GM21737 (cell line): ENCODE measurements at regions not wholly inside any gene's neighbourhood (a gene's known extent, or its start where the extent isn't known, plus 50 kb on each side); places are given as distances from the start of the nearest gene placed in this dataset.

Source experiments
- ATAC-seq: cut with Tn5 transposase; IDR thresholded peaks from one replicate; pipeline ENCODE4 v1.9.1; 2021; ENCODE audit warnings: mild to moderate bottlenecking, moderate library complexity; ENCODE audit not compliant: unreplicated experiment

DNA sequence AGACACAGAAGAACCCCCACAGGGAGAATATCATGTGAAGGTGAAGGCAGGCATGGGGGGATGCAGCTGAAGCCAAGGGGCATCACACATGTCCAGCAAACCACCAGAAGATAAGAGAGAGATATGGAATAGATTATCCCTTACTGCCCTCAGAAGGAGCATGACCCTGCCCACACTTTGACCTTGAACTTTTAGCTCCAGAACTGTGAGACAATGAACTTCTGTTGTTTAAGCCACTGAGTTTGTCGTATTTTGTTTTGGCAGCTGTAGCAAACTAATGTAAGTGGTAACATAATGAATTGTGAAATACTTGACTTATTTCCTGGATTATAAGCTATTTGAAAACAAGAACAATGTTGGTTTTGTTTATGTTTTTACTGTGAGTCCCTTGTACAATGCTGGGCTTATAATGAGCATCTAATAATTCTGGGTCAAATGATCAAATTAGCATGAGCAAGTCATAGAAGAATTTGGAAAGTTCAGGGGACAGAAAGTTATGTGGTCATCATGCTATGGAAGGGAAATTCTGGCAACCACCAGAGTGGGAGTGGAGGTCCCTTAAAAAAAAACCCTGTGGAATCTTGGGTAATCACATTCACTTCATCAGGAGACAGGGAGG lies 541.0 kb upstream of the KLHL29 start:
- ATAC-seq: no peak

DNA sequence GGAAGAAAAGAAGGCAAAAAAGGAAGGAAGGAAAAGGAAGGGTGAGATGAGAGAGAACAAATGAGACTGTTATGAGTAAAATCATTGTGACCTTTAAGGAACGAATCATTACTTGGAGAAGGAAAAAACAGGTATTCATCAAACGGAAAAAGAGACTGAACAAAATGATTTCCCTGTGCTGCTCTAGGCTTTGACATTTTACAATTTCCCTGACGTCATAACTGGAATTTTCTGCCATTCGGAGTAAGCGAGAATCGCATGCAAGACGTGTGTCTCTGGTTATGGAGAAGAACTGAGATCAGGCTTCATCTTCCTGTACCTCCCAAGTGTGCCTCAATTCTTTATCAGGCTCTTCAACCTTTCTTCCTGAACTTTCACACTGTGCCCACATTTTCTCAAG lies 534.7 kb upstream of the KLHL29 start:
- ATAC-seq: no peak

DNA sequence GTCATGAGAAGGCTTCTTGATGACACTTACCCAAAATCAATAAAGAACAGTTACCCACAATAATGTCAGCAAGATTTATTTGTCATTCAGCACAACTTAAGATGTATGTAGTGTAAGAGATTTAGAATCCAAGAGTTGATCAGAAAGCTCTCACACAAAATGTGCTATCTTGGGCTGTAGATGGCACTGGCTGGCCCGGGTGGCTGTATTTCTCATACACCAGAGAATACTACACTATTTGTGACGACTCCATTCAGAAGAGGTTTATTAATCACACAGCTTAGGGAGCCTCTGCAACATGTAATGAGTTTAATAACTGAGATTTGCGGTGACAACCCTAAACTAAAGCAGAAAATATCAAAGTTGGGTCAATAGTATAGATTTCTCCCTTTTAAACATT lies 530.4 kb upstream of the KLHL29 start:
- no peak for ATAC-seq

DNA sequence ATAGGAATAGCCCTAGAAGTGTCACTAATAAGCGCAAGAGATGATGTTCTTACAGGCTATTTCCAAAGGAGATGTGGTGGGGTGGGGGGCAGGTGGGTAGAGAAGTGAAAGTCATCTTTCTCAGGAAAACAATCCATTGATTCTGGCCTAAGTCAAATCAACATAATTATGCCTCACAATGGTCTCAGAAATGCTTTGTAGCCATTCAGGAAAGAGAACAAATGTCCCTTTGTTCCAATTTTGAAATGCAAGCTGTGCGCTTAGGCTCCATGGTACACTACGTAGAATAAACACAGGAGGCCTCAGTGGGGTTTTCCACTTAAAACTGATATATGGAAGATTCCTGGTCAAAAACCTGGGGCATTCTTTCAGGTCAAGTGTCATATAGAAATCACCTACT lies 529.9 kb upstream of the KLHL29 start:
- ATAC-seq: no peak

DNA sequence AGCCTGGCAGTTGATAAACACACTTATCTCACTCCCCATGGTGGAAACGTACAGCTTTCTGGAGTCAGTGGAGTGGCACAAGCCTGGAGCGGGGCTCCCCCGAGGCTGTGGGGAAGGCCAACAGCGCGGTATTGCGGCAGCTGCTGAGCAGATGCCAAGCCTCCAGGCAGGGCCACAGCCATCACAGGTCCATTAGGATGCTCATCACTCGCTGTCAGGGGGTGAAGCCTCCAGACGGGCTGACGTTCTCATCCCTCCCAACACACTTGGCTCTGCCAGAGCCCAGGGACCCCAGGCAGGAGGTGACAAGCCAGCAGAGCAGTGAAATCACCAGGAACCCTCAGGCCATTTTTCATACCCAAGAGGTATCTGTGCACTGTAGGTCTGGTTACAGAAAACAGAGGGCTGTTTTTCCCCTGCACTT lies 529.2 kb upstream of the KLHL29 start:
- no peak for ATAC-seq

DNA sequence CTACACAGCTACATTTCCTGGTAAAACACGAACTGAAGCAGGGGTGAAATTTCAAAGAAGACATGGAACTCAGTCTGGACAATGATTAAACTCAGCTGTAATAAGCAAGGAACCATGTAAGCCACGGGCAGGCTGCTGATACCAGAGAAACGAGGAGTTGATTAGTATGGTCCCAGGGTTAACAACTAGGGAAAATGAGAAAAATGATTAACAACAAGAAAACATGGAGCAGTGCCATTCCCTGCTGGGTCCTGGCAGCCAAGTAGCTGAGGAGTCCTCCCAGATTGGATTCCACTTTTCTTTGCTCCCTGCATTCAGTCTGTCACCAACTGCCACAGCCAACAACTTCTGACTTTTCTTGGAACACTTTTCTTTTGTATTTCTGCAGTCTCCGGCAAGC lies 517.0 kb upstream of the KLHL29 start:
- ATAC-seq: no peak

DNA sequence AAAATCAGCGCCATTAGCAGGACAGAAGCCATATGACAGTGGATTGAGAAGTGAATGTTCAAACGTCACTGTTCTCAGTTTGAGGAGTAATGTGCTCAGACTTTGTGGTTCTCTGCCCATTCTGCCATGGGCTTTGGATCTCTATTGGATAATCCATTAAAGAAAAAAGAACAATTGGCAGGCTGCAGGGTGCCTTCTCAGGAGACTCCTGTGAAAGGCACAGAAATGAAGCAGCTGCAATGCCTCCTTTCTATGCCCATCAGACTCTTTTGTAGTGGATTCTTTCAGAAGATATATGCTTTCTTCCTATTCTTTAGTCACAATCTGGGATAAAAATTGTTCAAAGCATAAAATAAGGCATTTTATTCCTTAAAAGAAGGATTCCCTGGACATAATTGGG lies 506.9 kb upstream of the KLHL29 start:
- ATAC-seq: no peak

DNA sequence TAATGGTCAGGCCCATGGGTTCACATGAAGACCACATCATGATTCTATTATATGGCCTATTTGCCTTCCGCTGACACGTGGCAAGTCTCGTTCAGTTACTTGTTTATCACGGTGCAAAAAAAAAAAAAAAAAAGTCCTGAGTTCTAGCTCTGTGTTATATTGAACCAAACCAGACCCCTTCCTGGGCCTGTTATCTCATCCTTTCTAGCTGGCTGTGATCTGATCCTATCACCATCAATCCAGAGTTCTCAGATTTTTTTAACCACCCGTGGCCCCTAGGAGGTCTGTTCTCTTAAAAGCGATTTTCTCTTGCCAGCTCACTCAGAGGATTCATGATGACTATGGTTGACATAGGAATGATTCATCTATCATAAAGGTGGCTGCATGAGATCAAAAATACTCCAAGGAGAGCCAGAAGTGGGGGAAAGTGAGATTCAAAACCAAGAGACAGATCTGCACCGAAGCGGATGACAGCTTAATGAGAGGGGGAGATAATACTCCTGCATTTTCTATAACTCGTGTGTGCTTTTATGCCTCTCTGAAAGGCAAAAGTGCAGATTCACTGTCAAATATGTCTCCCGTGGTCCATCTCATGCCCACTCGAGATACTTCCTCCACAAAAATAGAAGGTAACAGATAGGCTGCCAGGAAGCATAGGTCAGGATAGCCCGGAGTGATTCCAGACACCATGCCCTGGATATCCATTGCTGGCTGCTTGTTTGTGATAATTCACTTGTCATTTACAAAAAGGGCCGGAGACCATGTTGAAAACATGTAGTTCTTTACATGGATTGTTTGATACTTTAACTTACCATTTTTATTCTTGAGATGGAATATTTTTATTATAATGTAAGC lies 505.7 kb upstream of the KLHL29 start:
- ATAC-seq: no peak

DNA sequence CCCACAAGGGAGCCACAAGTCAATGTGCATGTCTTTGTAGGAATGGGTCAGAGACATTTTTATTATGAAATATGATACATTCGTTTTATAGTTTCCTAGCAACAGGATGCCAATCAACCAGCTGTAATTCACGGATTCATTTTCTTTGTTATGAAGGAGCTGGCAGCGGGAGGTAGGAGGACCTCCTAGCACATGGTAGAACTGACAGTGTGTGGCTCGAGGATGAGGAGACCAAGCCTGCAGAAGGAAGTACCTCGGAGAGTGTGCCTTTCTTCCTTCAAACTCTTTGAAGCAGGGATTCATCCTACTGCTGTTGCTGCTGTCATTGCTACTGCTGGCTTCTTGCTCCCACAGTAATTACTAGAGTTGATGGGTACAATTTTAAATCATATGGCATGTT lies 504.8 kb upstream of the KLHL29 start:
- ATAC-seq: no peak

DNA sequence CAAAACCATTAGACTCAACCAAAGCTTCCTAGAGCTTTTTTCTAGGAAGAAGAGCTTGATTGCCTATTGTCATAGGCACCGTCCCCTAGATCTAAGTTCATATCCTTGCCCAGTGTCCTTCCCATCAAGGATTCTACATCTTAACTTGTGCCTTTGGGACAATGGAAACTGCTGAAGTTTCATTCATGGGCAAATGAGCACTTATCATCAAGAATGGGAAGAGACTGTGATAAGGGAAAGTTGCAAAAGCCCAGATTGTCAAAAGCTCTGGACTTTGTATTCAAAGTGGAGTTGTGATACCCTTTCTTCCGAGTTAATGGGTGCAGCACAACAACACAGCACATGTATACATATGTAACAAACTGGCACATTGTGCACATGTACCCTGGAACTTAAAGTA lies 503.0 kb upstream of the KLHL29 start:
- ATAC-seq: no peak

DNA sequence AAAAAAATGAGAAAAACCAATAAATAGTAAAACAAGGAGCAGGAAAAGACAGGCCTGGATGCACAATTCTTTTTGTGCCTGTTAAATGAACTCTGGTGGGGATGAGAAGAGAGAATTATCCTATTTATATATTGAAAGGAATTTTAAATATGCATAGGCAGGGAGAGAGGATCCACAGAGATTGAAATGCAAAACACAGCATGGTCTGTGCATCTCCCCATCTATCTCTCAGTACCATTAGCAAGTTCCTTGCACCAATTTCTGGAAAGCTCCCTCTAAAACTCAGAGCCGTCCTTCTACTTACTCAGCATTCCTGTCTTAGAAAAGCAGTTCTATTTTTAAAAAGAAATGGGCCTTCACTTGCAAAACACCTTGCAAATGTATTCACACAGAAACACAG lies 502.3 kb upstream of the KLHL29 start:
- ATAC-seq: no peak

DNA sequence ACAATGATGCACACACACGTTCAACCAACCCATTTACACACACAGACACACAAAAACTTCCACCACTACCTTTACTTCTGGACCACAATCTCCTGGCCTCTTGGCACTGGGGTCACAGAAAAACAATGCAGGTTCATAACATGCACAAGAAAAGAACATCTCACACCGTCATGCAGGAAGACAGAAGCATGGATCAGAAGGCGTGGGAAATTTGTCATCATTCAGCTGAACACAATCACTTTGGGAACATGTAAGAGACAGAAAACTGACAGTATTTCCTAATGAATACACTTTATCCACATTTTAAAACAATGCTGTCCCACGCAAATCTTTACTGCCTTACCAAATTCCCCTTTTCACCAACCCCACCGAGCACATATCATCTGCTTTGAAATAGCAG lies 501.9 kb upstream of the KLHL29 start:
- no peak for ATAC-seq

DNA sequence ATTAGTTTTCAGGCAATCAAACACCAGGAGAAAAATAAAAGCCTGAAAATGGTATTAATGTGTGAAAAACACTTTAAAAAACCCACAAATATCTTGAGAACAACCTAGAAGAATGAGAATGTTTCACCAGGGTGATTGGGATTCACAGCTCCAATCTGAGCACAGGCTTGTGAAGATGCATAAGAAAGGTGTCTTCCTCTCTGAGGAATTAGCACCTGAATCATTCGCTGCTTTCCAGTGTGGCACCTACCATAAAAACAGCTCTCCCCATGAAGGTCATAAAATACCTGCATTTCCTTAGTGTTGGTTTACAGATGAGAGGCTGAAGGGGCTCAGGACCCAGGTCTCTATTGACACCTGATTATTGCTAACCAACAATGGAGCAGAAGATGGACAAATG lies 499.7 kb upstream of the KLHL29 start:
- no peak for ATAC-seq

DNA sequence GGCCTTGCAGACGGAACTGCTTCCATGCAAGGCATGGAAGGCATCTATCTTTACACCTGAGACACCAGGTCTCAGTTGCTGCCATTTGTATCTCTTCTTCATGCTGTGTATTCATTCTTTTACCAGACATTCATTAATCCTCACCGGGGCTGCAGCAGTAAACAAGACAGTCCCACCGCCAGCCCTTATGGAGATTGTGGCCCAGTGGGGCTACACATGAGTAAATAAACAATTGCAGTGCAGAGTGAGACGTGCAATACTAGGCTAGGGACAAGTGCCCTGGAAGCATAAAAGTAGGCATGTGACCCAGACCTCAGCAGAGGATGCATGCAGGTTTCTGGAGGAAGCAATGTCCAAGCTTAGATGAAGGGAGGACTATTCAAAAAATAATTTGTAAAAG lies 497.6 kb upstream of the KLHL29 start:
- no peak for ATAC-seq

DNA sequence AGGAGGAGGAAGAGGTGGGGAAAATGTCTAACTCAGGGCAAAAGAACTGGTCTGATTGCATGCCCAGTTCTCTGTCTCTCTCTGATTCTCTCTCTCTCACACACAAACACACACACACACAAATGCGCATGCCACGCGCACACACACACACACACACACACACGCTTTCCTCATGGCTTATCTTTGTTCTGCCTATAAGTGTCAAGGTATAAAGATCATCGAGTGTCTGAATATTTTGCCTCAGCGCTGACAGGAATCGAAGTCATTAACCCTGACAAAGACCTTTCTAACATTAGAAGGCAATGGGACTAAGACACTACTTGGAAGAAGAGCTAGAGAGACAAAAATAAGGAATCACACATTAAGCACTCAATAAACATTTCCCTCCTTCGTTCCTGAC lies 497.1 kb upstream of the KLHL29 start:
- no peak for ATAC-seq

DNA sequence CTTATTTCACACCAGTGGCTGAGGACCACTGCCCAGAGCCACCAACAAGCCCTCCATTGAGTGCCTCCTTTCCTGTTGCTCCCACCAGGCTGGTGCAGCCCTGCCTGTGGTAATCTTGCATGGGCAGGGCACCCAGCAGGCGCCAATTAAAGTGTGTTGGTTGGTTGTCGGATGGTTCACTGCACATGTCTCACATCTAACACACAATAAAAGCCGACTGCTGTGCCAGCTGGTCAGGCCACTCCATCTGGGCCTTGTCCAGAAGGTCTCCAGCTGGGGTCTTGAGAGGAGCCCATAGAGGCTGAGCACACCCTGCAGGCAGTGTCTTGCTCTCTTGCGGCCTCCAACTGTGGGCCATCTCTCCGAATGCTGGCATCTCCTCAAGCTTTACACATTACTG lies 494.8 kb upstream of the KLHL29 start:
- ATAC-seq: no peak

DNA sequence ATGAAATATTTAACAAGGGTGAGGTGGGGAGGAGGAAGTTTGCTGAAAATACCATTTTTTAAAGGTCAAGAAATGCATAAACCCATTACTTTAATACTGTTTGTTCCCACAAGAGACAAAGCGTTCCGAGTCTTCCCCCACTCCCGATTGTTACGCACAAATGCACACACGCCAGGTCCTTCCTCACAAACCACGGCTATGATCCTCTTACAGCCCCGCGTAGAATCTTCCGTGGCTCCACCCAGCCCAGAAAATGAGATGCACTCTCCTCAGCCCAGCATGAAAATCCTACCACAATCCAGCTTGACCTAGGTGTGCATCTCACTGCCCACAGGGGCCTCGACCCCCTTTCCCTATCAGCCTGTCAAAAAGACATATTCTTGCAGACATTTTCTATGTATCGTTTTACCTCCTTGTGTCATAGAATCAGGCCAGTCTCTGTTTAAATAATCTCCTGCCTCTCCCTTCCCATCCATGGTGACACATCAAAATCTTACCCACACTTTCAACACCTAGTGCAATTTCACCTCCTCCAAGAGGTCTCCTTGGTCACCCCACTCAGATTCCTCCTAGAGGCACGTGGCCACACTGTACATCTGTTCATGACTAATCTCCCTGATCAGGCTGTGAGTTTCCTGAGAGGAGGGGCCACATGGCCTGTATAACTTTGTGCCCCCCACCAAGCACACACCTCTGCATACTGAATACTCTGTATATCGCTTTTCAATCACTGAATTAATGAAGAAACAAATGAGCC lies 491.0 kb upstream of the KLHL29 start:
- no peak for ATAC-seq

DNA sequence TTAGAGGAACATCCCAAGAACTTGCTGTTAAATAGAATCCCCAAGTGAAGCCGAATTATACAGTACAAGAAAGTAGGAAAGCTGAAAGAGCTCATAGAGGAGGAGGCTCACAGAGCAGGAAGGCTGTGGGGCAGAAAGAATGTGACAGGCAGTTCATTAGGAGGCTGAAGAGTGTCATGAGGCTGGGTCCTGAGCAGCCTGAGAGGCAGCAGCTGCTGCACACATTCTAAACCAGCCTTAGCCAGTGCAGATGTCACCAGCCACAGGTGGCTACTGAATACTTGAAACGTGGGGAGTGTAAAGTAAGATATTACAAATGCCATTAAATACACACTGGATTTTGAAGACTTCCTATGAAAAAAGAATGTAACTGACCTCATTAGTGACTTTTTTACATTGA lies 490.2 kb upstream of the KLHL29 start:
- ATAC-seq: no peak

DNA sequence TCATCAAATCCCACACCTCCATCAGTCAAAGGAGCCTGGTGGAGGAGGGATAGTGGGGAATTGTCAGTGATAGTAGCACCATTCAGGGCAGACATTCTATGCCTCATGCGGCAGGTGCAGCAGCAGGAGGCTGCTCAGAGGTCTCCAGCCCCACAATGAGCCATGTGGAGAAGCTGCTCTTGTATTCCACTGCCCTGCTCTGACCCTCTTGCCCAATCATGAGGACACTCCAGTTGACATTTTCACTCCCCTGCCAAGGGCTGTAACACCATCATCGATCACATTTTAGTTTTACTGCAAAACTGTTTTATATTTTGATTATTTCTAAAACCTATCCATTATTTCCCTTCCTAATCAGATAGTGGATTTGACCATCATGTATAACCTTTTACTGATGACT lies 487.6 kb upstream of the KLHL29 start:
- ATAC-seq: no peak

DNA sequence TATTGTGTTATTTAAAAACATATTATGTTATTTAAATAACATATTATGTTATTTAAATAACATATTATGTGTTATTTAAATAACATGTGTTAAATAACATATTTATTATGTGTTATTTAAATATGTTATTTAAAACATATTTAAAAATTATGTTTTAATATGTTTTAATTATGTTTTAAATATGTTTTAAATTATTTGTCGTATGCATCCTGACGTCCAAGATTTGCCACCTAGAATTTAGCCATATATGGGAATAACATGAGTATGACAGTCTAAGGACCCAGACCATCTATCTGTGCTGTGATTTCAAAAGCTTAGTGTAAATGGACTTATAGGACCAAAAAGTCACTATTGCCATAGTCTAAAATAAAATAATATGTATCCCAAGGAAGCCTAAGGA lies 484.3 kb upstream of the KLHL29 start:
- no peak for ATAC-seq

DNA sequence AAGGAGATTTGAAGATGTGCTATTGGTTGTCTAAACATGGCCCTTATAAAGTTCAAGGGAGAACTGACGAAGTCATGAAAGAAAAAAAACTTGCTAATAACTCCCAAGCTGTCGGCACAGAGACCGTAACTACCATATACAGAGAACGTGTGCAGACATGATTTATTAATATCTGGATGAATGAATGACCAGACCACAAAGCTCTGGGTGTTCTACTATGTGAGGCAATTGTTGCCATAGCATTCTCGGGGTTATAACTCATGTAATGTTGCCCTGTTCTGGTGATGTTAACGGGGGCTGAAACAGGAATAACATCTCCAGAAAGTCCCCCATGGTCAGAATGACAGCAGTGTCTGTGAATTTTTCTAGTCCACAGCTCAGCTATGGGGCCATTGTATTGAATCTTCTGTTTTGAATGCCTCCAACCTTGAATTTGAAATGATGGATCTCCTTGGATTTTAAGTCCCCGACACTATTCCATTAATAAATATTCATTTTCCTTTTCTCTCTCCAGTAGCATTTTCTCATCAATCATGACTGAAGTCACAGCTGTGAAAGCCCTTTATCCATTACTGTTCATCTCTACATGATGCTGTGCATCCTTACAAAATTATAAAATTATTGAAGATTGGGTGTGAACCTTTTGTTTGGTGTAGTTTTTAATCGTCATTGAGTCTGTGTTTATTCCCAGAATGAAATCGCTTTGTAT lies 483.4 kb upstream of the KLHL29 start:
- ATAC-seq: no peak
